ENCODE measurements at regions not wholly inside any gene's neighbourhood (a gene's known extent, or its start where the extent isn't known, plus 50 kb on each side); places are given as distances from the start of the nearest gene placed in this dataset.

DNA sequence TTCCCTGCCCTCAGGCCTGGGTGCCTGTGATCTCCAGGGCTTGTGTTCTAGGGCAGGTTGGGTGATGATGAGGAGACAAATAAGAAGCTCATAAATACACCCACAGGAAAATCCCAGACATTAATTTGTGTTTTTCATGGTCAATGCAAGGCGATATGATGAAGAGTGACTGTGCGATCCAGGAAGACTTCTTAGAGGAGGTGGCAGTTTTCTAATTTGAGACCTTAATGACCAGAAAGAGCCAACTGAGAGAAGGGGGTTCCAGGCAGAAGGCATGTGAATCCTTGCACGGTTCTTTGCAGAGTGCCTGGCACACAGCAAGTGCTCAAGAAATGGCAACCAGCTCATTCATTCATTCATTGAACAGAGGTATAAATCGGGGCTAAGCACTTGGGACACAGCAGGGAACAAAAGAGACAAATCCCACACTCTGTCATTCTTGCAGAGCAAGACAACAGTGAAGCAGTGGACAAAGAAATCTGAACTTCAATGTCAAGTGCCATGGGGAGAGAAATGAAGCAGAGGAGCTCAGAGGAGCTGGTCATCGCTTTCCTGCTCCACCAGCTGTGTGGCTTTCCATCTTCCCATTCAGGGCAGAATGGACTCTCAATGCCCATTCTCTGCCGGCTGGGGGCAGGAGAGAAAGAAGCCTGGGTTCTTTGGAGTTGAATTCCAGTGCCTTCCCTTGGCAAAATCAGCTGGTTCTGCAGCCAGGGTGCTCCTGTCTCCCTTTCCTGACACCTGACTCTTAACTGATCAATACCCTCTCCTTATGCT is 128.3 kb downstream of the AACS start:
- no peak overlapping the region for H2AK5ac ChIP-seq (ENCODE audit: insufficient read length, low read length)
- no peak overlapping the region for H3K23ac ChIP-seq (ENCODE audit: insufficient read length, low read depth, low read length)
- H3K9ac ChIP-seq (ENCODE audit: extremely low read depth, insufficient read length, low read length): no peak overlapping the region
- no peak overlapping the region for H2BK20ac ChIP-seq (ENCODE audit: low read depth, low read length, poor library complexity, severe bottlenecking)
- no peak overlapping the region for H3K18ac ChIP-seq (ENCODE audit: insufficient read length, low read depth, low read length)
- H3K23me2 ChIP-seq (ENCODE audit: insufficient read length, low read depth, low read length, poor library complexity, severe bottlenecking): peaks cover 3% of the 10 kb centered on the region
- Mint-ChIP-seq H3K27ac (no peak overlapping the region), H3K27me3 (ENCODE audit: low read depth) (peaks cover 94% of the 10 kb centered on the region), H3K4me1 (peaks cover 51 to 62% of the 10 kb centered on the region in 2 experiments), H3K9me3 (no peaks in the 10 kb centered on the region; a peak in 1 of 5 replicates), H3K4me3 (peak overlapping the region; percentile 29 to 64), H3K36me3 (ENCODE audit: insufficient read depth in 1 of 3, low read depth in 3 of 3) (peaks cover 0 to 9% (median 4%) of the 10 kb centered on the region in 3 experiments; a peak in 4 of 7 replicates)
- peaks cover 29% of the 10 kb centered on the region for H3K79me2 ChIP-seq (ENCODE audit: insufficient read depth, low read length)
- H2BK120ac ChIP-seq (ENCODE audit: low read depth, low read length, poor library complexity, severe bottlenecking): no peak overlapping the region
- H3K27ac ChIP-seq (ENCODE audit: insufficient read length, low read depth, low read length): no peak overlapping the region
- H3T11ph ChIP-seq (ENCODE audit: low read length): no peak overlapping the region
- no peaks in the 10 kb centered on the region for H3K9me3 ChIP-seq (ENCODE audit: control insufficient read depth, low read depth, low read length)
- H3K27me3 ChIP-seq (ENCODE audit: insufficient read depth, low read length): no peaks in the 10 kb centered on the region
- H4K20me1 ChIP-seq (ENCODE audit: control insufficient read depth, insufficient read depth, insufficient read length): no peaks in the 10 kb centered on the region
- H3K14ac ChIP-seq (ENCODE audit: insufficient read depth, low read length): no peak overlapping the region
- no peak overlapping the region for H3K56ac ChIP-seq (ENCODE audit: insufficient read length, low read depth, low read length)
- no peak overlapping the region for H4K91ac ChIP-seq (ENCODE audit: insufficient read length, low read depth, low read length)
- H2BK12ac ChIP-seq (ENCODE audit: insufficient read length, low read depth, low read length): no peak overlapping the region
- H3K4me1 ChIP-seq (ENCODE audit: insufficient read depth, low read length): peaks cover 16% of the 10 kb centered on the region
- peak; percentile 45; the same call in 2 of the 3 replicates for TF ChIP-seq CTCF (conservative IDR thresholded peaks at IDR 0.05)
- no peak overlapping the region for H3K4ac ChIP-seq (ENCODE audit: low read depth, low read length)
- WGBS (ENCODE audit: extremely low coverage, insufficient read length, low lambda C conversion rate): no CpG with 5 or more reads among the region's 6 CpGs
- DNase-seq: no peak
- no peak overlapping the region for H2AFZ ChIP-seq (ENCODE audit: low read length)
- no peak overlapping the region for H2BK5ac ChIP-seq (ENCODE audit: insufficient read length, low read length)
- H3K4me2 ChIP-seq (ENCODE audit: insufficient read depth, insufficient read length, low read length): peak overlapping the region; percentile 16
- no peak overlapping the region for H4K8ac ChIP-seq (replicated peaks; ENCODE audit: insufficient read length, low read depth, low read length)
- H4K5ac ChIP-seq (ENCODE audit: insufficient read length, low read depth, low read length): no peak overlapping the region
- H2BK15ac ChIP-seq (ENCODE audit: low read depth, low read length): no peak overlapping the region
- H3K79me1 ChIP-seq (ENCODE audit: insufficient read depth, low read depth, low read length, poor library complexity, severe bottlenecking): peaks cover 11% of the 10 kb centered on the region

Data from H9 (cell line).